ENCODE measurements at regions not wholly inside any gene's neighbourhood (a gene's known extent, or its start where the extent isn't known, plus 50 kb on each side); places are given as distances from the start of the nearest gene placed in this dataset.

- CTCF ChIA-PET (ENCODE audit: low intra/inter-chr PET ratio, low total read pairs): no interaction called here
- Histone ChIP-seq H3K36me3 (replicated peaks in 1 of 2; ENCODE audit: control insufficient read depth in 1 of 2, insufficient read depth in 2 of 2, low read length in 2 of 2) (no peaks in the 10 kb centered on the region), H3K27ac (ENCODE audit: extremely low read length, insufficient read depth, low read length) (no peak overlapping the region), H3K79me2 (ENCODE audit: insufficient read depth, low read length) (no peaks in the 10 kb centered on the region), H4K20me1 (ENCODE audit: insufficient read depth, low read length) (no peaks in the 10 kb centered on the region), H3K4me2 (ENCODE audit: low read depth, low read length) (no peak overlapping the region), H3K9ac (ENCODE audit: insufficient read depth, low read depth, low read length) (no peak overlapping the region), H3K9me3 (ENCODE audit: low read length) (no peaks in the 10 kb centered on the region), H3K27me3 (ENCODE audit: control insufficient read depth in 1 of 2, insufficient read depth in 2 of 2, low read length in 2 of 2) (peaks cover 8 to 64% of the 10 kb centered on the region in 2 experiments), H3K4me3 (replicated peaks in 1 of 3; ENCODE audit: insufficient read depth in 1 of 3, low read depth in 2 of 3, low read length in 3 of 3) (no peak overlapping the region), H3K4me1 (ENCODE audit: insufficient read depth, low read length) (no peaks in the 10 kb centered on the region), H2AFZ (ENCODE audit: low read length) (no peak overlapping the region)
- POLR2A ChIA-PET: no interaction called here
- DNase-seq (ENCODE audit: low spot score) (no peak), ATAC-seq (no peak), FAIRE-seq (no peak)
- no TSS peak for BruUV-seq (replicated peaks)
- in situ Hi-C loops (cut with HindIII; ENCODE audit: extremely low pct_ligation_motif_present, low pct_unique_long_range_greater_than_20kb) (no loop called here), intact Hi-C loops (cut with micrococcal nuclease; ENCODE audit: unreplicated experiment) (no loop called here)
- WGBS (ENCODE audit: low lambda C conversion rate): 2% methylated on average over 4 of the region's 11 CpGs
- TF ChIP-seq RORA (CRISPR knock-in tag; IDR thresholded peaks at IDR 0.05) (no peak), ZBTB33 (CRISPR knock-in tag; IDR thresholded peaks at IDR 0.05) (no peak), ZNF460 (CRISPR knock-in tag; IDR thresholded peaks at IDR 0.05; ENCODE audit: borderline replicate concordance) (no peak), MATR3 (CRISPR knock-in tag; IDR thresholded peaks at IDR 0.05) (no peak), BHLHE40 (IDR thresholded peaks at IDR 0.05; ENCODE audit: low read length) (no peak), REL (CRISPR knock-in tag; conservative IDR thresholded peaks at IDR 0.05) (no peak), ELF1 (CRISPR knock-in tag; IDR thresholded peaks at IDR 0.05) (no peak), STAG1 (CRISPR knock-in tag; IDR thresholded peaks at IDR 0.05) (no peak), FOXO1 (CRISPR knock-in tag; IDR thresholded peaks at IDR 0.05) (no peak)
Observed at GRCh38 chr22:48433647-48434046, 1394.0 kb downstream of the BRD1 start.

Data from HepG2 (cell line).